Mucosa of descending colon (tissue), 3 donors: ENCODE measurements at regions not wholly inside any gene's neighbourhood (a gene's known extent, or its start where the extent isn't known, plus 50 kb on each side); places are given as distances from the start of the nearest gene placed in this dataset.

ENCODE experiments used
- ATAC-seq: fragments of 200-7000 bp; cut with Tn5 transposase; one replicate; pipeline ENCODE4 v1.9.1; 2020; ENCODE audit warnings: mild to moderate bottlenecking, moderate library complexity
- DNase-seq, 3 donors: peaks; one replicate each; pipeline ENCODE4 v3.0.0-alpha.2; 2020
- H3K36me3 ChIP-seq: fragments of 200-600 bp; one replicate; pipeline ENCODE4 v1.8.0; 2021; ENCODE audit warnings: low read depth, mild to moderate bottlenecking
- H3K4me1 ChIP-seq: fragments of 200-600 bp; one replicate; pipeline ENCODE4 v1.8.0; 2021; ENCODE audit warnings: low read depth, mild to moderate bottlenecking
- H3K4me3 ChIP-seq: fragments of 200-600 bp; one replicate; pipeline ENCODE4 v1.8.0; 2021; ENCODE audit warnings: mild to moderate bottlenecking
- H3K9me3 ChIP-seq: fragments of 200-600 bp; one replicate; pipeline ENCODE4 v1.8.0; 2021; ENCODE audit warnings: mild to moderate bottlenecking
- intact Hi-C, 2 donors: fragments of 100-400 bp; cut with DNase I in 1 of 2; cut with micrococcal nuclease in 1 of 2; formaldehyde crosslinking; loops; one replicate each; pipeline versions ENCODE4 v1.11.0 to v1.11.1; 2022; cut with DNase I, micrococcal nuclease
- TF ChIP-seq, protein P1 (sequence below): fragments of 200-600 bp; IDR thresholded peaks from one replicate; pipeline ENCODE4 v1.8.0; 2022; ENCODE audit warnings: antibody characterized with exemption, mild to moderate bottlenecking
- donor health status: DM: no; HTN: no; CAD: no; lungs with moderate emphysema.
- donor health status: DM: no; HTN: no; CAD: no.
- donor health status: DM: no; HTN: yes; CAD: no.

DNA sequence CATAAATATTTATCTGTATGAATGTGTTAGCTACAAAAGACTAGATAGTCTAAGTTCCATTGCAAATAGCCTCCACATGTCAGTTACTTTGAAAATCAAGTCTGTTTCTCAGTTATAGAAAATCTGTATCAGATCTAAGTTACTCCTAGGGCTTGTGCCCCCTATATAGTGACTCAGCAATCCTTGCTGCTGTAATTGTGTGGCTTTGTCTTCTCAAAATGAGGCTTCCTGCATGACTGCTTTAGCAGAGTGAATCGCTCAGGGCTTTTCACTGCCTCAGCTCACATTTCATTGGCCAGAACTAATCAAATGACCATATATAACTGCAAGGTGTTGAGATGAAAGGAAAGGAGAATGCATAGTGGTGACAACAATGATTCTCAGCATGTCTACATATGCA lies 552.2 kb upstream of the STXBP6 start:
- no peaks in the 10 kb centered on the region for H3K36me3 ChIP-seq

DNA sequence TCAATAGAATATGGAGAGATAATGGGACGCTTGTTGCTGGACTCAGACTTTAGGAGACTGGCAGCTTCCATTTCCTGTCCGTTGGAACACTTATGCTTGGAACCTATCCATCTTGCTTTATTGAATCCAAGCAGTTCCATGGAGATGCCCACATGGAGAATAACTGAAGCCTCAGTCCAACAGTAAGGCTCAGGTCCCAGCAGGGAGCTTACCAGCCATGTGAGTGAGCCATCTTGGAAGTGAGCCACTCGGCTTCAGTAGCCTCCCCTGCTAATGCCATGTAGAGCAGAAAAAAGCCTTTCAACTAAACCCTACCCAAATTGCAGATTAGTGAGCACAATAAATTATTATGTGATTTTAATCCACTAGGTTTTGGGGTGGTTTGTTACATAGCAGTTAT lies 538.8 kb upstream of the STXBP6 start:
- Histone ChIP-seq H3K4me1 (no peaks in the 10 kb centered on the region), H3K9me3 (no peaks in the 10 kb centered on the region), H3K4me3 (no peak overlapping the region), H3K36me3 (no peaks in the 10 kb centered on the region)
- TF ChIP-seq, protein P1, sequence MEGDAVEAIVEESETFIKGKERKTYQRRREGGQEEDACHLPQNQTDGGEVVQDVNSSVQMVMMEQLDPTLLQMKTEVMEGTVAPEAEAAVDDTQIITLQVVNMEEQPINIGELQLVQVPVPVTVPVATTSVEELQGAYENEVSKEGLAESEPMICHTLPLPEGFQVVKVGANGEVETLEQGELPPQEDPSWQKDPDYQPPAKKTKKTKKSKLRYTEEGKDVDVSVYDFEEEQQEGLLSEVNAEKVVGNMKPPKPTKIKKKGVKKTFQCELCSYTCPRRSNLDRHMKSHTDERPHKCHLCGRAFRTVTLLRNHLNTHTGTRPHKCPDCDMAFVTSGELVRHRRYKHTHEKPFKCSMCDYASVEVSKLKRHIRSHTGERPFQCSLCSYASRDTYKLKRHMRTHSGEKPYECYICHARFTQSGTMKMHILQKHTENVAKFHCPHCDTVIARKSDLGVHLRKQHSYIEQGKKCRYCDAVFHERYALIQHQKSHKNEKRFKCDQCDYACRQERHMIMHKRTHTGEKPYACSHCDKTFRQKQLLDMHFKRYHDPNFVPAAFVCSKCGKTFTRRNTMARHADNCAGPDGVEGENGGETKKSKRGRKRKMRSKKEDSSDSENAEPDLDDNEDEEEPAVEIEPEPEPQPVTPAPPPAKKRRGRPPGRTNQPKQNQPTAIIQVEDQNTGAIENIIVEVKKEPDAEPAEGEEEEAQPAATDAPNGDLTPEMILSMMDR = no peak
- ATAC-seq (no peak), DNase-seq (no peak)
- intact Hi-C loops = no loop called here

More for the DNA sequence above, 552.2 kb upstream of the STXBP6 start:
- TF ChIP-seq, protein P1 = no peak
- intact Hi-C loops = no loop called here
- Histone ChIP-seq H3K4me1 (no peaks in the 10 kb centered on the region), H3K9me3 (peaks cover 3% of the 10 kb centered on the region), H3K4me3 (no peak overlapping the region)
- DNase-seq (no peak), ATAC-seq (no peak)

DNA sequence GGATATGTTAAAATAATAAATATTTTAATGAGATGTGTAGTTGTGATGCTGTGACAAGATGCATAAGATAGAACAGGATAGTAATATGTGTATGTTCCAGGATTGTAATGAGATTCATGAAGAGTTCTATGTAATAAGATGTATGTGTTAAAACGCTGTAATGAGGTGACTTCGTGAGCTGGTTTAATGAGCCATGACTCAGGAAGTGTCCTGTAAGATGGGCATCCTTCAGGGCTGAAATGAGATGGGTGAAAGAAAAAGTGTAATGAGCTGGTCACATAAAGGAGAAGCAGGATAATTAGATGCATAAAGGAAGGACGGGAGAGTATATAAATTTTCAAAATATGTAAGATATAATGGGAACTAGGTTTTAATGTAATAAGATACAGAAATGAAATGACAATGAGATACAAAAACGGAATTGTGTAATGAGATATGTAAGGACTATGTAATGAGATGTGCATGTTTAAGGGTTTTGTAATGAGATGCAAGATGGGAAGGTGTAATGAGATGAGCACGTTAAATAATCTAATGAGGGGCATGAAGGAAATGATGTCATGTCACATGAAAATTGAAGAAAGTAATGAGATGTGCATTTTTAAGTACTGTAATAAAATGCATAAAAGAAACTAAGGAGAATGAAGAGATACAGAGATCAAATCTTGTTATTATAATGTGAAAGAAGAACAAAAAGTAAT lies 524.8 kb upstream of the STXBP6 start:
- H3K9me3 ChIP-seq = no peaks in the 10 kb centered on the region
- intact Hi-C loops = no loop called here
- H3K36me3 ChIP-seq = no peaks in the 10 kb centered on the region
- H3K4me3 ChIP-seq = no peak overlapping the region
- DNase-seq = no peak
- ATAC-seq = no peak
- no peaks in the 10 kb centered on the region for H3K4me1 ChIP-seq
- TF ChIP-seq, protein P1 = no peak

DNA sequence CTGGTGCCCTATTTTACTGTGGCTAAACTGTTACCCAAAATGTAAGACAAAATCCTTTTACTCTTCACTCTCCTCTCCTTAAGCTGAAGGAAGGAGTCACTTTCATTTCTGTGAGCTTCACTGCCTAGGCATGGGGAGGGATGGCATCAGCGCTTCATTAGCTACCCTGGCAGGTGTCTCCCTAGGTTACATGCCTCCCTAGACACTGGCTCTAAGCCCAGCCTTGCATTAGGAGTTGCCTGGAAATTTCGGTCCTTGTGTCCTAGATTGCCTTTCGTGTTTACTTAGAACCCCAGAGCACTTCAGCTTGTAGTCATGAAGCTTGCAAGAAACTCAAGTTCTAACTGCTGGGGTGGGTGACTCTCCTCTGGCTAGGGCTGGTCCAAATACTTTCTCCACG lies 520.5 kb upstream of the STXBP6 start:
- TF ChIP-seq, protein P1 = no peak
- ATAC-seq = no peak
- H3K9me3 ChIP-seq = peaks cover 4% of the 10 kb centered on the region

DNA sequence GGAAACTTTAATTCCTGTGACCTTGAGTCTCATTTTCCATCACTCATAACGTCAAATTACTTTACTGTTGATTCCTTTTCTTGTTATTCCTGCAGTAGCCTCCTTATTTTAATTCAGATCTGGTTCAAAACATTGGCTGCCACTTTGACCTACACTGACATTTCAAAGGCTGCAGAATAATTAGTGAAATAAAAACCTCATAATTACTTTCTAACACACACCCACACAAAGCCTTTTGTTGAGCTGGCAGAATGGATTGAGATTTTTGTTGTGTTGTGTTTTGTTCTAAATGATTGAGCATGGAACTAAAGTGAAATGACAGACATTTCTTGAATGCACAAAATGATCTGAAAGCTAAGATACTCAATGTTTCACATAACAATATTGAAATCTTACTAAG lies 507.5 kb upstream of the STXBP6 start:
- H3K36me3 ChIP-seq = no peaks in the 10 kb centered on the region
- DNase-seq (no peak), ATAC-seq (no peak)
- intact Hi-C loops = no loop called here
- no peak overlapping the region for H3K4me3 ChIP-seq
- H3K9me3 ChIP-seq = no peaks in the 10 kb centered on the region
- H3K4me1 ChIP-seq = no peaks in the 10 kb centered on the region
- TF ChIP-seq, protein P1 = no peak

More for the DNA sequence above, 520.5 kb upstream of the STXBP6 start:
- Histone ChIP-seq H3K4me1 (no peaks in the 10 kb centered on the region), H3K36me3 (no peaks in the 10 kb centered on the region), H3K4me3 (no peak overlapping the region)
- intact Hi-C loops = no loop called here
- DNase-seq = no peak

DNA sequence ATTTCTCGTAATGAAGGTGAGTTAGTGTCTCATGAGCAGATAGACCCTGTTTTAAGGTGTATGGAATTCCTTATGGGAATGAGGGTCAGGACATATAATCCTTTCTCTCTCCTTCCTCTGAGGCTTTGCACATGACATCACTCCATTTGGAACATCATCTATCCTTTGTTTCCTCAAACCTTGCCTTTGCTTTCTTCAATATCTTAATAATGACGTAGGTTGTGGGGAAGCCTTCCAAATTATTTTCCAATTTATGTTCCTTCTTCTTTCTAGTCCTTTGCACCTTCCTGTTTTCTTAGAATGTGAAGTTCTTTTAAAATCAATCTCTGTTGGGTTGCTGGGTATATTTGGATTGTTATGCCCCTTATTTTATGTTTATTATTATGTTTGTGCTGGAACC lies 502.9 kb upstream of the STXBP6 start:
- no peak for DNase-seq
- no peak for ATAC-seq
- H3K4me3 ChIP-seq = no peak overlapping the region
- intact Hi-C loops = no loop called here
- no peaks in the 10 kb centered on the region for H3K36me3 ChIP-seq
- TF ChIP-seq, protein P1 = no peak
- H3K9me3 ChIP-seq = no peaks in the 10 kb centered on the region
- no peaks in the 10 kb centered on the region for H3K4me1 ChIP-seq
